ENCODE measurements at regions not wholly inside any gene's neighbourhood (a gene's known extent, or its start where the extent isn't known, plus 50 kb on each side); places are given as distances from the start of the nearest gene placed in this dataset.
"Not testable (repeated sequence)": the region's sequence is repeated elsewhere in the genome, so short reads cannot be mapped to it uniquely, and the experiment has no call there.

GRCh38 chr5:24145806-24146205, 499.0 kb downstream of the CDH10 start:
- POLR2A ChIA-PET (ENCODE audit: low non-redundant PET): no interaction called here

DNA sequence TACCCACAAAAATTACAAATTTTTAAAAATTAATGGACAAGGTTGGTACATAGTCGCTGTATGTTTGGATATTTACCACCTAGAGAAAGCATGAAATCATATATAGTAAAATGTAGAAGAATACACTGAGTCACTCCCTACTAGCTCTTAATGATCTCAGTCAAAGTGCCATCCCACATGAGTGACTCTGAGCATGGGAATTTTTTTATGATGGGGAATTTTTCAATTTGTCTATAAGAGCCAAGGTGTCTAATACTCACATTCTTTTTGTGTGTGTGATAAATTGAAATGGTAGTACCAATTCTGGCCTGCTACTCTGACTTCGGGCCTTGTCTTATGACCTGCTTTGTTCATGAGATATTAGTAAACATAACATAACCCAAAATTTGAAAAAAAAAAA, 483.2 kb downstream of the CDH10 start:
- H3K27ac ChIP-seq: no peak overlapping the region
- CTCF ChIA-PET: interaction anchor here (0.6 kb wide), 2 partner anchors 38 to 213 kb away, joined by 3 read pairs; no protein-coding TSS in a partner anchor
- POLR2A ChIA-PET (ENCODE audit: low non-redundant PET): interaction anchor here (0.7 kb wide), 1 partner anchor 94 kb away, joined by 16 read pairs; no protein-coding TSS in a partner anchor

More at GRCh38 chr5:24145806-24146205, 499.0 kb downstream of the CDH10 start:
- CTCF ChIA-PET: no interaction called here
- no peak overlapping the region for H3K27ac ChIP-seq
- DNase-seq (ENCODE audit: low spot score): no peak
- TF ChIP-seq CTCF (conservative IDR thresholded peaks at IDR 0.05; ENCODE audit: low read depth): no peak

GRCh38 chr5:24162343-24162742, 482.4 kb downstream of the CDH10 start:
- no peak for TF ChIP-seq CTCF (conservative IDR thresholded peaks at IDR 0.05; ENCODE audit: low read depth)
- peak; percentile 11 for DNase-seq (ENCODE audit: low spot score)
- CTCF ChIA-PET: interaction anchor here (0.6 kb wide), 3 partner anchors 12 to 213 kb away, joined by 3 read pairs; no protein-coding TSS in a partner anchor
- no peak overlapping the region for H3K27ac ChIP-seq
- POLR2A ChIA-PET (ENCODE audit: low non-redundant PET): no interaction called here

More for the DNA sequence above, 483.2 kb downstream of the CDH10 start:
- TF ChIP-seq CTCF (conservative IDR thresholded peaks at IDR 0.05; ENCODE audit: low read depth): no peak
- DNase-seq (ENCODE audit: low spot score): peak; percentile 45

DNA sequence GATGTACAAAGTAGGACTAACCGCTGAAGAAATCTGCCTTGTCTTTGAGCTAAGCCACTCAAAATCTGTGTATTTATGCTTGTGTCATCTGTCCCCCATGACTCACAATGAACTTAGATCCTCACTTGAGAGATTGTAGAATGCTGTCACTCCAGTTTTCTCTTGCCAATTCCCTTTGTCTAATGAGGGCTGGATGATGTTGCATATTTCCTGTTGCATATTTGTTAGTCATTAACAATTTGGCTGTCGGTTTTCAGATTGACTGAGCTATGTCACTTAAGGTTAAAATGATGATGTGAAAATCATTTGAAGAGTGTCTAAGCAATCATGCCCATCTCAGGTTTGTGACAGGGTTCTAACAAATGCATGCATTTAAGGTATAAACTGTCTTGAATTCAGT, 481.7 kb downstream of the CDH10 start:
- H3K27ac ChIP-seq: no peak overlapping the region
- ChIA-PET POLR2A (ENCODE audit: low non-redundant PET) (no interaction called here), CTCF (no interaction called here)
- no peak for TF ChIP-seq CTCF (conservative IDR thresholded peaks at IDR 0.05; ENCODE audit: low read depth)
- peak; percentile 82 for DNase-seq (ENCODE audit: low spot score)

DNA sequence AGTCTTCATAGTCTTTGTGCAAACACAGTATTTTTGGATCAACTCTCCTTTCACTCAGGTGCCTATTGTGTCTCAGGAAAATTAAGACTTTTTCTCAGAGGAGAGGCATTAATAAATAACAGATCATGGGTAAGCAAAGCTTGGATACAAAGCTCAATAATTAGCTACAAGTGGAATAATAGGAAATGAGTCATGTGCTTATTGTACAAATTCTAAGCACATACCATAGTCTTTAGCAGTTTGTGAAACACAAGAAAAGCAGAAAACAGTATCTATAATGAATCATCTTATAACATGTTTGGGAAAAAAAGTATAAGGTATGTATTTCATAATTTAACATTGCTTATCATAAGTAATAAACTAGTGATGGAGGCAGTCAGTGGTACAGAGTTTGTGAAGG, 477.0 kb downstream of the CDH10 start:
- H3K27ac ChIP-seq: no peak overlapping the region
- POLR2A ChIA-PET (ENCODE audit: low non-redundant PET): no interaction called here
- CTCF ChIA-PET: interaction anchor here (1.0 kb wide), 1 partner anchor 9 kb away, joined by 3 read pairs; no protein-coding TSS in a partner anchor
- no peak for TF ChIP-seq CTCF (conservative IDR thresholded peaks at IDR 0.05; ENCODE audit: low read depth)
- DNase-seq (ENCODE audit: low spot score): peak; percentile 18

DNA sequence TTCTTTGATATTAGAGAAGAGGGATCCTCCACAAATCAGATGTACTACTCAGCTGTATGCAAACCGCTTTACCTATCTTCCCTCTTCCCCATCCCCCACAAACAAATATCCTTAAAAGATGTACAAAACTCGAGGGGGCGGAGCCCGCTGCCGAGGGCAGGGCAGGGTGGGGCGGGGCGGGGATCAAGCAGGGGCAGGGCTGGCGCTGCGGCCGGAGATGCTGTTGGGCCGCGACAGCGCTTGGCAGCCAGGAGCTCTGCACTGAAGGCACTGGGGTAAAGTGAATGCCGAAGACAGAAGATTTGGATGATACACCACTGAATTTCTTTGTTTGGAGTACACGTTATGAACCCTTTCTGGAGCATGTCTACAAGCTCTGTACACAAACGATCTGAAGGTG, 474.8 kb downstream of the CDH10 start:
- no peak overlapping the region for H3K27ac ChIP-seq
- no peak for DNase-seq (ENCODE audit: low spot score)
- no peak for TF ChIP-seq CTCF (conservative IDR thresholded peaks at IDR 0.05; ENCODE audit: low read depth)
- POLR2A ChIA-PET (ENCODE audit: low non-redundant PET): no interaction called here
- CTCF ChIA-PET: no interaction called here

- H3K27ac ChIP-seq; CTCF ChIA-PET; POLR2A ChIA-PET (ENCODE audit: low non-redundant PET); DNase-seq (ENCODE audit: low spot score): not testable (repeated sequence)
Observed at GRCh38 chr5:24170930-24171329, 473.8 kb downstream of the CDH10 start.

Data from RWPE1 (cell line).